ENCODE measurements at regions not wholly inside any gene's neighbourhood (a gene's known extent, or its start where the extent isn't known, plus 50 kb on each side); places are given as distances from the start of the nearest gene placed in this dataset.

DNA sequence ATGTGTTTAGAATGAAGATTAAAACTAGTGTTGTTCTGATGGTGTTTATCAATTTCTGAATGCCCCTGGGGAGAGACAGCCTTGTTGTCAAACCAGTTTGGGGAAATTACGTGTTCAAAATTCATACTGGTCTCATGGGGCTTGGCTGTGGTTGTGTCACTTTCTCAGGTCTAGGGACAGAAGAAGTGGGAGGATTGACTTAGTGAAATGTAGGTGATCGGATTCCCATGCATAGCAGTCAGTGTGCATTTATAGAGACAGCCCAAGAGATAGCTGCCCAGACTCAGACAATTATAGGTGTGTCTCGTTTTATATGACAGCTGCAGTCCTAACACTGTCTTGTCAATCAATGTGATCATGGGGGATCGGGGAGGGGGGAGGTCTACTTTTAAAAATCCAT lies 94.4 kb upstream of the CLCN4 start:
- Histone ChIP-seq H3K9me3 (ENCODE audit: control insufficient read depth in 1 of 2, low read length in 2 of 2) (no peaks in the 10 kb centered on the region), H3K27ac (ENCODE audit: low read depth, low read length) (no peak overlapping the region), H3K9ac (ENCODE audit: low read depth in 1 of 2, low read length in 2 of 2) (no peak overlapping the region), H3K4me3 (ENCODE audit: low read depth in 1 of 2, low read length in 2 of 2) (no peak overlapping the region), H3K27me3 (ENCODE audit: control insufficient read depth in 1 of 2, insufficient read depth in 2 of 2, low read length in 2 of 2) (no peaks in the 10 kb centered on the region), H3K36me3 (ENCODE audit: control insufficient read depth in 1 of 2, insufficient read depth in 2 of 2, low read length in 2 of 2) (peaks cover 0 to under 1% of the 10 kb centered on the region in 2 donors), H3K4me1 (ENCODE audit: control insufficient read depth in 1 of 2, insufficient read depth in 2 of 2, low read length in 2 of 2) (no peaks in the 10 kb centered on the region)

DNA sequence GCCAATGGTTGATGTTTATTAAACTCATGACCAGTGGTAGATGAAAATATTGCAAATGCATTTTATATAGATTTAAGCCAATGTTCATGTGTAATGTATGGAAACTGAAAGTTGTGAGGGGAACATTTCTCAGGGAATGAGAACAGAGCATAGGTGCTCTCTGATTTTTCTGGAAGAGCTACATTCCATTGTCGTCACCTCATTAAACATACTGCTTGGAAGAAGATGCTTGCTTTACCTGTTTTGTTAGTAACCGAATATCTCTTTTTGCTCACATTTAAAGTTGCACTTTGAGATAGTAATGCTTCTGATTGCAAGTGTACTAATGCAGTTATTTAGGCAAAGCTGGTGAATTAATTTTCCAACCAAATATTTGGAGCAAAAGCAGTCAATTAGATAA lies 93.8 kb upstream of the CLCN4 start:
- Histone ChIP-seq H3K9ac (ENCODE audit: low read depth in 1 of 2, low read length in 2 of 2) (no peak overlapping the region), H3K36me3 (ENCODE audit: control insufficient read depth in 1 of 2, insufficient read depth in 2 of 2, low read length in 2 of 2) (peaks cover 0 to 7% of the 10 kb centered on the region in 2 donors), H3K9me3 (ENCODE audit: control insufficient read depth in 1 of 2, low read length in 2 of 2) (no peaks in the 10 kb centered on the region), H3K4me3 (ENCODE audit: low read depth in 1 of 2, low read length in 2 of 2) (no peak overlapping the region), H3K27ac (ENCODE audit: low read depth, low read length) (no peak overlapping the region), H3K27me3 (ENCODE audit: control insufficient read depth in 1 of 2, insufficient read depth in 2 of 2, low read length in 2 of 2) (no peaks in the 10 kb centered on the region), H3K4me1 (ENCODE audit: control insufficient read depth in 1 of 2, insufficient read depth in 2 of 2, low read length in 2 of 2) (no peaks in the 10 kb centered on the region)

DNA sequence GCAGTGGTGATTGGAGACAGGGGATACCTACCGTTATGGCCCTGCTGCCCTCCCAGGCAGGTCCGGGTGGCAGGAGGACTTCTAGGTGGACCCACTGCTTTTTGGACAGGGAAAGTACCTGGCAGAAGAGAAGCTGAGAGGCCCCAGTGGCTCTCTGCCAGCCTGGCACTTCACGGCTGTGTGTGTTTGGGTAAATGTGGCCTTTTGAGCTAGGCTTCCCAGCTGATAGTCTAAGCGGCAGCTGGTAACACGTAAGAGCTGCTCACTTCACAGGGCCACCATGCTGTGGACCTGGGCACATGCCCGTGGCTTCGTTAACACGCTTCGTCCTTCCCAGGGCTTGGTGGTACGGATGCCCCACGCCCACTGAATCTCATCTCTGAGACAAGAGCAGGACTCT lies 92.0 kb upstream of the CLCN4 start:
- Histone ChIP-seq H3K9me3 (ENCODE audit: control insufficient read depth in 1 of 2, low read length in 2 of 2) (no peaks in the 10 kb centered on the region), H3K9ac (ENCODE audit: low read depth in 1 of 2, low read length in 2 of 2) (no peak overlapping the region), H3K27ac (ENCODE audit: low read depth, low read length) (no peak overlapping the region), H3K4me3 (ENCODE audit: low read depth in 1 of 2, low read length in 2 of 2) (no peak overlapping the region), H3K4me1 (ENCODE audit: control insufficient read depth in 1 of 2, insufficient read depth in 2 of 2, low read length in 2 of 2) (no peaks in the 10 kb centered on the region), H3K27me3 (ENCODE audit: control insufficient read depth in 1 of 2, insufficient read depth in 2 of 2, low read length in 2 of 2) (no peaks in the 10 kb centered on the region), H3K36me3 (ENCODE audit: control insufficient read depth in 1 of 2, insufficient read depth in 2 of 2, low read length in 2 of 2) (peaks cover 0 to 8% of the 10 kb centered on the region in 2 donors)

DNA sequence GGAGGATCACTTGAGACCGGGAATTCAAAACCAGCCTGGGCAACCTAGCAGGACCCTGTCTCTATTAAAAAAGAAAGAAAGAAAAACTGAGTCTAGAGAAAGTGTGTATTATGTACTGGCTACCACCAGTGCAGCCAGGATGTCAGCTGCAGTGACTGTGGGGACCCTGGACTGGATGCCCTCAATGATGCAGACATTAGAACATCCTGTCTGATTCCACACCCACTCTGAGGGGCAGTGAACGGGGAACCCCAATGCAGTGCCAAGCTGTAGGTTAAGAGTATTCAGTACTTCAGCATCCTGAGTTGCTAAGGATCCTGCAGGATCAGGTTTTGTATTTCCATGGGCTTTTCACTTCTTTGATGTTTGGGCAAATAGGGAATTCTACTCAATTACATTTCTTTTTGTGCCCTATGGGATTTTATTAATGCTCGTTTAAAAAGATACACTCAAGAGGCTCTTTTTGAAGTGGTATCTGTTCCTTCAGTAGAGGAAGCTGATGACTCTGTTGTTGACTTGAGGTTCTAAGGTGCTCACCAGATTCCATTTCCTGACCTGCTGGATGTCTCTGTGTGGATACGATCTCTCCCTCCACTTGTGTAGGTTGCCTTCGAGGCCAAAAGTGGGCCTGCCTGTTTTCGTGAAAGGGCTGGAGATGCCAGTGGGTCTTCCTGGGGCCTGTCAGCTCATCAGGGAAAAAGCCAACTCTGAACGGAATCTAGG lies 85.9 kb upstream of the CLCN4 start:
- no peak overlapping the region for H3K27ac ChIP-seq (ENCODE audit: low read depth, low read length)
- H3K36me3 ChIP-seq (ENCODE audit: control insufficient read depth in 1 of 2, insufficient read depth in 2 of 2, low read length in 2 of 2) = peaks cover 0 to 8% of the 10 kb centered on the region in 2 donors
- no peaks in the 10 kb centered on the region for H3K4me1 ChIP-seq (ENCODE audit: control insufficient read depth in 1 of 2, insufficient read depth in 2 of 2, low read length in 2 of 2)
- H3K4me3 ChIP-seq (ENCODE audit: low read depth in 1 of 2, low read length in 2 of 2) = no peak overlapping the region
- H3K27me3 ChIP-seq (ENCODE audit: control insufficient read depth in 1 of 2, insufficient read depth in 2 of 2, low read length in 2 of 2) = no peaks in the 10 kb centered on the region
- no peaks in the 10 kb centered on the region for H3K9me3 ChIP-seq (ENCODE audit: control insufficient read depth in 1 of 2, low read length in 2 of 2)
- no peak overlapping the region for H3K9ac ChIP-seq (ENCODE audit: low read depth in 1 of 2, low read length in 2 of 2)

DNA sequence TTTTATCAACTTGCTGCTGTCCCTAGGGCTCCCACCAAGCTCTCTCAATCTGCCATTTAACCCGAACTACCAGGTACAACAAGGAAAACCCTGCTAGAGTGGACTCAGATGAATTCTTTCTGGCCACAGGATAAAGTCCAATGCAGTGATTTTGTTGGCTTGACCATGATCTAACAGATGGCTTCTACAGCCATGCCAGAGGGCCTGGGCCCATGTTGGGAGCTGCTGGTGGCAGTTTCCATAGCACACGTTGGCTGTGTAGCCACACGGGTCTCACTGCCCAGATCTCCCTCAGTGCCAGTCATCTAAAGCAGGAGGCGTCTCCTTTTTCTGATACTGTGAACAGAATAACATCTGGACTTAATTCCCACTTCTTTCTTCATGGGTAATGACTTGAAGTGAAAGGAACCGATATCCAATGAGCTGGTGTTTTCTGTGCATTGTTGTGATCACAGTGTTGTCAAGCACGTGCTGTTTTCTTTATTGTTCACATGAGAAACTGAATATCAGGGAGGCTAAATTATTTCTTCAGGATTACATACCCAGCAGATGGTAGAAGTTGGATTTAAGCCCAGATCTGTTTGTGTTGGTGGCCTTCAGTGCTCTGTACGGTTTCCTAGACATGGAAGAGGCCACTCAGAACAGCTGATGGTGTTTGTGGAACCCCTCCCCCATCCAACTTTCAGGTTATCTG lies 85.2 kb upstream of the CLCN4 start:
- Histone ChIP-seq H3K27me3 (ENCODE audit: control insufficient read depth in 1 of 2, insufficient read depth in 2 of 2, low read length in 2 of 2) (no peaks in the 10 kb centered on the region), H3K27ac (ENCODE audit: low read depth, low read length) (no peak overlapping the region), H3K36me3 (ENCODE audit: control insufficient read depth in 1 of 2, insufficient read depth in 2 of 2, low read length in 2 of 2) (peaks cover 0 to 8% of the 10 kb centered on the region in 2 donors), H3K4me1 (ENCODE audit: control insufficient read depth in 1 of 2, insufficient read depth in 2 of 2, low read length in 2 of 2) (no peaks in the 10 kb centered on the region), H3K9ac (ENCODE audit: low read depth in 1 of 2, low read length in 2 of 2) (no peak overlapping the region), H3K4me3 (ENCODE audit: low read depth in 1 of 2, low read length in 2 of 2) (no peak overlapping the region), H3K9me3 (ENCODE audit: control insufficient read depth in 1 of 2, low read length in 2 of 2) (no peaks in the 10 kb centered on the region)

DNA sequence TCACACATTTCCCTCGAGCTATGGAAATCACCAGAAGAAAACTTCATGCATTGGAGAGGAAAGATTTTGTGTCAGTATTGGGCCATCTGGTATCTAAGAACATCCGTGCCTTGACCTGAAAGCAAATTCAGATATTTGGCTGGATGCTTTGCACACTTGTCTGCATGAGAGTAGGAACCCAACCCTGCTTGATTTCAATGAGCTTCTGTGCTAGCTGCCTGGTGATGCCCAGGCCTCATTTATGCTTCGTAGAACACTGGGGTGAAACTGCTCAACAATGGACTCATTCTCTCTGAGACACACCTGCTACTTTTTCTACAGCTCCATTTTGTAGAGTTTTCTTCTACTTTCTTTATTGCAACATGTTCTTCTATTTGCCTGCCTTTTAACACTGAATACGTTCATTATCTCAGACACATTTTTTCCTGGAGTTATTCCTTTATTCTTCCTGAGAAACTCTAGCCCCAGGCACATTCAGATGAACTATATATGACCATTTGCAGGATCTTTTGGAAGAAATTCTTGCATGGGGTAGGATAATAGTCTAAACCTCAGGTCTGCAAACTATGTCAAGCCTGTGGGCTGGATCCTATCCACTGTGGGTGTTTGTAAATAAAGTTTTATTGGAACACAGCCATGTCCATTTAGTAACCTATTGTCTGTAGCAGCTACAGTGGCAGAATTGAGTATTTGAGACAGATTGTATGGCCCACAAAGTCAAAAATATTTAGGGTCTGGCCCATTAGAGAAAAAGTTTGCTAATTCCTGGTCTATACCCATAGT lies 83.8 kb upstream of the CLCN4 start:
- Histone ChIP-seq H3K27ac (ENCODE audit: low read depth, low read length) (no peak overlapping the region), H3K9ac (ENCODE audit: low read depth in 1 of 2, low read length in 2 of 2) (no peak overlapping the region), H3K4me3 (ENCODE audit: low read depth in 1 of 2, low read length in 2 of 2) (no peak overlapping the region), H3K9me3 (ENCODE audit: control insufficient read depth in 1 of 2, low read length in 2 of 2) (no peaks in the 10 kb centered on the region), H3K27me3 (ENCODE audit: control insufficient read depth in 1 of 2, insufficient read depth in 2 of 2, low read length in 2 of 2) (no peaks in the 10 kb centered on the region), H3K4me1 (ENCODE audit: control insufficient read depth in 1 of 2, insufficient read depth in 2 of 2, low read length in 2 of 2) (no peaks in the 10 kb centered on the region), H3K36me3 (ENCODE audit: control insufficient read depth in 1 of 2, insufficient read depth in 2 of 2, low read length in 2 of 2) (peaks cover 0 to under 1% of the 10 kb centered on the region in 2 donors)

DNA sequence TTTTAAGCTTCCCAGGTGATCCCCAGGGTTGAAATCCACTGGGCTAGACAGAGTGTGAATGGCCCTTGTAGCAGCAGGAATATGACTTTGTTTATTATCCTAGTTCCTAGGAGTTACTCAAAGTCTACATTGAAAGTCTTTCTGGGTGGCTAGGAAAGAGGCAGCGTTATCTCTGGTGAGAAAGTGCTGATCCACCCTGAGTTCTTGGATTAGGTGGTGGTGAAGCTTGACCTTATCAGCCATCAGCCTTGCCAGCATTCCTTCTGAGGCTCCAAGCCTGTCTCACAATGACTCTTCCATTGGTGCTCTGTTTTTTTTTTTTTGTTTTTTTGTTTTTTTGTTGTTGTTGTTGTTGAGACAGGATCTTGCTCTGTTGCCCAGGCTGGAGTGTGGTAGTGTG lies 83.1 kb upstream of the CLCN4 start:
- Histone ChIP-seq H3K4me1 (ENCODE audit: control insufficient read depth in 1 of 2, insufficient read depth in 2 of 2, low read length in 2 of 2) (no peaks in the 10 kb centered on the region), H3K27me3 (ENCODE audit: control insufficient read depth in 1 of 2, insufficient read depth in 2 of 2, low read length in 2 of 2) (no peaks in the 10 kb centered on the region), H3K36me3 (ENCODE audit: control insufficient read depth in 1 of 2, insufficient read depth in 2 of 2, low read length in 2 of 2) (no peaks in the 10 kb centered on the region), H3K9ac (ENCODE audit: low read depth in 1 of 2, low read length in 2 of 2) (no peak overlapping the region), H3K27ac (ENCODE audit: low read depth, low read length) (no peak overlapping the region), H3K9me3 (ENCODE audit: control insufficient read depth in 1 of 2, low read length in 2 of 2) (no peaks in the 10 kb centered on the region), H3K4me3 (ENCODE audit: low read depth in 1 of 2, low read length in 2 of 2) (no peak overlapping the region)

DNA sequence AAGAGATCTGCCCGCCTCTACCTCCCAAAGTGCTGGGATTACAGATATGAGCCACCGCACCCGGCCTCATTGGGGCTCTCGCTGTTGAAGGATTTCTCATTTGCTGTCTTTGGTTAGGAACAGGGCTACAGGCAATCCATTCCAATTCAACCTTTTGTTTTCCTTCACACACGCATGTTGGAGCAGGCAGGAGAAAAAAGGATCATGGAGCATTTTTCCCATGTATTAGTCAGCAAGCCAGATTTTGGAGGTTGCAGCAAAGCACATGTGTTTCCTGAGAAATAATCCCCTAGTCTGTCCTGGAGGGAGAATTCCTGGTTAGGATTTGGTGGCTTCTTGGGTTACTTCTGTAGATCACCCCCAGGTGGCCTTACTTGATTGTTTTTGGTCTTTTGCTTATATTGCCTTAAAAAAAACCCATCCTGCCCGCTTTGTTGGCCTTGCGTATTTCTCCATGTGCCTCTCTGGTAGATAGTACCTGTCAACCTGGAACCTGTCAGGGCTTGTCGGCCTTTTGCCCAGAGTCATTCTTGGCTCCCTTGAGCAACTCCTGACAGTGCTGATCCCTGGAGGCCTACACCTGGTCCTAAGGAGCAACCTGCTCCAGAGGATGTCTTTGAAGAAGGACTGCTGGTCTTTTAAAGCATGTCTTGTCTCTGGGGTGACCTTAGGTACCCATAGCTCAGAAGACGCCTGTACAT lies 82.4 kb upstream of the CLCN4 start:
- Histone ChIP-seq H3K9me3 (ENCODE audit: control insufficient read depth in 1 of 2, low read length in 2 of 2) (no peaks in the 10 kb centered on the region), H3K36me3 (ENCODE audit: control insufficient read depth in 1 of 2, insufficient read depth in 2 of 2, low read length in 2 of 2) (no peaks in the 10 kb centered on the region), H3K27ac (ENCODE audit: low read depth, low read length) (no peak overlapping the region), H3K27me3 (ENCODE audit: control insufficient read depth in 1 of 2, insufficient read depth in 2 of 2, low read length in 2 of 2) (no peaks in the 10 kb centered on the region), H3K4me1 (ENCODE audit: control insufficient read depth in 1 of 2, insufficient read depth in 2 of 2, low read length in 2 of 2) (no peaks in the 10 kb centered on the region), H3K4me3 (ENCODE audit: low read depth in 1 of 2, low read length in 2 of 2) (no peak overlapping the region), H3K9ac (ENCODE audit: low read depth in 1 of 2, low read length in 2 of 2) (no peak overlapping the region)

DNA sequence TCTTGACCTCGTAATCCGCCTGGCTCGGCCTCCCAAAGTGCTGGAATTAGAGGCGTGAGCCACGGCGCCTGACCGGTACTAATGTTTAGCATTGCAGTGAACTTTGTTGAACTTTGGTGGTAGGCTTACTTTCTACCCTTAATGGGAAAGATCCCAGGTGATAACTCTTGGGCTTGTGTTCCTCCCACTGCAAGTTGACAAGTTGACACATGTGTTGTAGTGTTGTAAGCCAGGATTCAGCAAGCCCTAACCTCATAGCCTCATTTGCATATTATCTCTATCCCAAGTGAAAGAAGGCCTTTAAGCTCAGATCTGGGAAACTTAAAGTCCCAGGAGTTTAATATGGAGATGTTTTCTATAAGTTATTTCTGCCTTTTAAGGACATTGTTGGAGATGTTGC lies 80.0 kb upstream of the CLCN4 start:
- Histone ChIP-seq H3K9me3 (ENCODE audit: control insufficient read depth in 1 of 2, low read length in 2 of 2) (no peaks in the 10 kb centered on the region), H3K27ac (ENCODE audit: low read depth, low read length) (no peak overlapping the region), H3K4me1 (ENCODE audit: control insufficient read depth in 1 of 2, insufficient read depth in 2 of 2, low read length in 2 of 2) (no peaks in the 10 kb centered on the region), H3K27me3 (ENCODE audit: control insufficient read depth in 1 of 2, insufficient read depth in 2 of 2, low read length in 2 of 2) (no peaks in the 10 kb centered on the region), H3K9ac (ENCODE audit: low read depth in 1 of 2, low read length in 2 of 2) (no peak overlapping the region), H3K36me3 (ENCODE audit: control insufficient read depth in 1 of 2, insufficient read depth in 2 of 2, low read length in 2 of 2) (peaks cover 0 to 4% of the 10 kb centered on the region in 2 donors), H3K4me3 (ENCODE audit: low read depth in 1 of 2, low read length in 2 of 2) (no peak overlapping the region)
